GM12878 (cell line): ENCODE measurements at regions not wholly inside any gene's neighbourhood (a gene's known extent, or its start where the extent isn't known, plus 50 kb on each side); places are given as distances from the start of the nearest gene placed in this dataset.
A peak's percentile ranks its signal among the peaks of the same experiment; 100 is the strongest.

ENCODE experiments used
- ATAC-seq: fragments of 200-7000 bp; cut with Tn5 transposase; 3 replicates; pipeline ENCODE4 v1.9.1; 2020; ENCODE audit warnings: mild to moderate bottlenecking, moderate library complexity
- BruUV-seq: library from RNA; stranded (reverse); fragments of 400-500 nt; replicated peaks from 2 replicates; lab custom pipeline; 2021; lab: Mats Ljungman, UMichigan
- CTCF ChIA-PET: fragments of 300-600 bp; sonication (Branson Sonifier 250); formaldehyde crosslinking; extraction: SDS; loops from one replicate; lab custom pipeline; 2021; ENCODE audit warnings: inconsistent platforms; lab: Yijun Ruan, JAX
- POLR2A ChIA-PET: fragments of 350-600 bp; formaldehyde crosslinking; extraction: SDS; loops from one replicate; lab custom pipeline; 2021; ENCODE audit warnings: inconsistent platforms; lab: Charles Lee
- RAD21 ChIA-PET: fragments of 300-600 bp; sonication (Branson Sonifier 250); formaldehyde crosslinking; loops from one replicate; lab custom pipeline; 2023; ENCODE audit warnings: antibody characterized with exemption; ENCODE audit not compliant: unreplicated experiment; lab: Charles Lee
- SMC1A ChIA-PET: fragments of 300-600 bp; sonication (Branson Sonifier 250); formaldehyde crosslinking; loops from one replicate; lab custom pipeline; 2023; ENCODE audit not compliant: unreplicated experiment, uncharacterized antibody; lab: Charles Lee
- DNase-seq: peaks from one replicate; pipeline ENCODE4 v3.0.0-alpha.2; 2011; ENCODE audit warnings: low read depth, low spot score
- FAIRE-seq: peaks from 3 replicates; lab custom pipeline; 2011; peaks lifted over from hg19 to GRCh38; lab: Jason Lieb, UNC
- H2AFZ ChIP-seq: 2 replicates; pipeline ENCODE4 v1.6.0; 2011; ENCODE audit warnings: low read depth, low read length, control low read depth; ENCODE audit not compliant: control insufficient read depth
- H3K27ac ChIP-seq: 2 replicates; pipeline ENCODE4 v1.5.1; 2011; ENCODE audit warnings: control low read depth; ENCODE audit not compliant: control insufficient read depth, insufficient read depth
- H3K27me3 ChIP-seq, 2 experiments: replicated peaks in 1 of 2; 2 replicates each; pipeline versions ENCODE4 v1.6.0 to v1.6.1; 2011; ENCODE audit warnings: low read length in 1 of 2; ENCODE audit not compliant: control insufficient read depth in 2 of 2, insufficient read depth in 2 of 2
- H3K36me3 ChIP-seq, 2 experiments: 2 replicates each; pipeline ENCODE4 v1.5.1; 2011; ENCODE audit warnings: low read length in 1 of 2; ENCODE audit not compliant: control insufficient read depth in 2 of 2, insufficient read depth in 2 of 2
- H3K4me1 ChIP-seq: 2 replicates; pipeline ENCODE4 v1.6.1; 2011; ENCODE audit warnings: mild to moderate bottlenecking, low read length, moderate library complexity, mixed read lengths; ENCODE audit not compliant: control insufficient read depth, insufficient read depth
- H3K4me2 ChIP-seq: 2 replicates; pipeline ENCODE4 v1.6.0; 2011; ENCODE audit warnings: control low read depth; ENCODE audit not compliant: control insufficient read depth, insufficient read depth
- H3K4me3 ChIP-seq: fragments of 200-600 bp; sonication (generic); 2 replicates; pipeline ENCODE4 v1.5.1; 2016
- H3K79me2 ChIP-seq: 2 replicates; pipeline ENCODE4 v1.6.0; 2011; ENCODE audit warnings: low read length; ENCODE audit not compliant: control insufficient read depth, insufficient read depth
- H3K9ac ChIP-seq: 2 replicates; pipeline ENCODE4 v1.8.0; 2011; ENCODE audit warnings: low read length, control low read depth, mixed read lengths; ENCODE audit not compliant: control insufficient read depth, insufficient read depth
- H3K9me3 ChIP-seq: replicated peaks from 3 replicates; pipeline ENCODE4 v1.5.1; 2011; ENCODE audit warnings: mild to moderate bottlenecking, low read length; ENCODE audit not compliant: control insufficient read depth, insufficient read depth
- H4K20me1 ChIP-seq: 2 replicates; pipeline ENCODE4 v1.6.0; 2011; ENCODE audit not compliant: control insufficient read depth, insufficient read depth
- BMI1 ChIP-seq: fragments of 450-650 bp; IDR thresholded peaks from 2 replicates; pipeline ENCODE4 v1.6.1; 2016; ENCODE audit warnings: mild to moderate bottlenecking, moderate library complexity, borderline replicate concordance
- CBX3 ChIP-seq: fragments of 200-600 bp; sonication (generic); IDR thresholded peaks from 2 replicates; pipeline ENCODE4 v1.6.1; 2016; ENCODE audit warnings: low read depth, borderline replicate concordance
- CEBPZ ChIP-seq: fragments of 150-350 bp; IDR thresholded peaks from 2 replicates; pipeline ENCODE4 v1.6.1; 2016; ENCODE audit warnings: low read depth, low read length
- CUX1 ChIP-seq: IDR thresholded peaks from 2 replicates; pipeline ENCODE4 v1.6.1; 2012; ENCODE audit warnings: improper control_type of control experiment, low read depth, low read length; ENCODE audit not compliant: insufficient replicate concordance
- DPF2 ChIP-seq: fragments of 450-650 bp; IDR thresholded peaks from 2 replicates; pipeline ENCODE4 v1.6.1; 2017; ENCODE audit warnings: mild to moderate bottlenecking
- HDAC6 ChIP-seq: fragments of 200-600 bp; sonication (generic); IDR thresholded peaks from one replicate; pipeline ENCODE4 v1.8.0; 2017; ENCODE audit warnings: antibody characterized with exemption; ENCODE audit not compliant: unreplicated experiment
- HDGF ChIP-seq: fragments of 450-650 bp; IDR thresholded peaks from 2 replicates; pipeline ENCODE4 v1.6.1; 2016; ENCODE audit warnings: antibody characterized with exemption
- IKZF1 ChIP-seq: fragments of 450-650 bp; conservative IDR thresholded peaks from 2 replicates; pipeline ENCODE4 v1.6.1; 2017; ENCODE audit warnings: antibody characterized with exemption, mild to moderate bottlenecking
- IKZF2 ChIP-seq, 2 experiments: fragments of 450-650 bp; IDR thresholded peaks; 2 replicates each; pipeline ENCODE4 v1.6.1; 2017; ENCODE audit warnings: mild to moderate bottlenecking in 2 of 2, moderate library complexity in 2 of 2
- MYB ChIP-seq: fragments of 150-350 bp; IDR thresholded peaks from 2 replicates; pipeline ENCODE4 v1.6.1; 2014; ENCODE audit warnings: mild to moderate bottlenecking, low read depth, low read length, borderline replicate concordance
- RBBP5 ChIP-seq: fragments of 200-600 bp; sonication (generic); conservative IDR thresholded peaks from 2 replicates; pipeline ENCODE4 v1.6.1; 2016
- RUNX3 ChIP-seq: IDR thresholded peaks from 2 replicates; pipeline ENCODE4 v1.6.1; 2012; ENCODE audit warnings: low read length, inconsistent platforms
- SMC3 ChIP-seq: IDR thresholded peaks from 2 replicates; pipeline ENCODE4 v1.6.1; 2011; ENCODE audit warnings: low read length, improper control_type of control experiment, borderline replicate concordance
- USF2 ChIP-seq: IDR thresholded peaks from 2 replicates; pipeline ENCODE4 v1.6.1; 2011; ENCODE audit warnings: low read depth, low read length, improper control_type of control experiment, borderline replicate concordance
- ZBED1 ChIP-seq: IDR thresholded peaks from 2 replicates; pipeline ENCODE4 v1.6.1; 2016; ENCODE audit warnings: borderline replicate concordance
- WGBS: methylation state at CpG from one replicate; pipeline ENCODE4 v1.1.6; 2016; ENCODE audit warnings: low lambda C conversion rate; ENCODE audit not compliant: insufficient replicate concordance, insufficient coverage; ENCODE audit errors: missing lambda C conversion rate; 5-methylcytosine and 5-hydroxymethylcytosine counted together
- in situ Hi-C: fragments of 300-500 bp; cut with MboI; formaldehyde crosslinking; loops from 9 replicates; pipeline ENCODE4 v1.14.3; 2018; ENCODE audit warnings: mixed read lengths
- intact Hi-C: fragments of 100-400 bp; cut with micrococcal nuclease; formaldehyde crosslinking; loops from one replicate; pipeline ENCODE4 v1.14.2; 2022; ENCODE audit not compliant: unreplicated experiment

- ATAC-seq (peak; percentile 81), DNase-seq (no peak), FAIRE-seq (no peak)
- intact Hi-C loops (no loop called here), in situ Hi-C loops (no loop called here)
- H3K79me2 ChIP-seq, result peaks cover 8% of the 10 kb centered on the region
- H3K4me3 ChIP-seq, result peak overlapping the region; percentile 23; the same call in 1 of the 2 replicates
- WGBS, result 41% methylated on average over 7 of the region's 7 CpGs
- POLR2A ChIA-PET, result interaction anchor here (0.5 to 1.8 kb wide), 4 partner anchors 27 to 159 kb away, joined by 3 to 7 read pairs (median 4); partner anchors contain the start of gene ZC3H4
- peak overlapping the region; percentile 98 for H3K4me2 ChIP-seq
- peaks cover 47% of the 10 kb centered on the region for H3K4me1 ChIP-seq
- H3K27ac ChIP-seq, result peak overlapping the region; percentile 62
- H3K36me3 ChIP-seq, result peaks cover 2 to 6% of the 10 kb centered on the region in 2 experiments; a peak in 2 of 4 replicates
- peaks cover 3% of the 10 kb centered on the region for H4K20me1 ChIP-seq
- SMC1A ChIA-PET, result interaction anchor here (0.6 to 3.2 kb wide), 9 partner anchors 8 to 257 kb away, joined by 3 to 21 read pairs (median 4); no protein-coding TSS in a partner anchor
- CTCF ChIA-PET, result interaction anchor here (0.6 to 2.7 kb wide), 9 partner anchors 10 to 294 kb away, joined by 3 to 11 read pairs (median 4); no protein-coding TSS in a partner anchor
- no peak overlapping the region; the same call in 1 of the 2 replicates for H2AFZ ChIP-seq
- no peaks in the 10 kb centered on the region; the same call in 2 of the 3 replicates for H3K9me3 ChIP-seq
- RAD21 ChIA-PET, result interaction anchor here (0.8 to 1.9 kb wide), 6 partner anchors 10 to 114 kb away, joined by 3 to 5 read pairs (median 4); no protein-coding TSS in a partner anchor
- peak overlapping the region; percentile 45; the same call in 1 of the 2 replicates for H3K9ac ChIP-seq
- no peaks in the 10 kb centered on the region for H3K27me3 ChIP-seq
- BruUV-seq, result no TSS peak
- TF ChIP-seq IKZF1, result 0 out of 2 replicates have a peak, but pooled peaks have one; percentile 28
- peak in 1 of 2 experiments; percentile 15; a peak in 2 of 4 replicates for TF ChIP-seq IKZF2 (IDR thresholded peaks at IDR 0.05)
- TF ChIP-seq RBBP5, result no peak
- TF ChIP-seq USF2, result no peak
- TF ChIP-seq CEBPZ, result no peak
- no peak for TF ChIP-seq HDAC6
- TF ChIP-seq BMI1, result no peak
- no peak for TF ChIP-seq HDGF
- TF ChIP-seq RUNX3, result peak; percentile 41
- no peak for TF ChIP-seq CBX3
- no peak for TF ChIP-seq DPF2
- TF ChIP-seq ZBED1, result no peak
- TF ChIP-seq MYB, result no peak
- peak; percentile 94 for TF ChIP-seq CUX1
- no peak for TF ChIP-seq SMC3
Measured at GRCh38 chr19:46954502-46954992, 65.1 kb upstream of the NPAS1 start.
